Stimulated activated effector memory CD8-positive, alpha-beta T cell treated with anti-CD3 and anti-CD28 coated beads, Interleukin-12 subunit alpha, Interleukin-12 subunit beta, amount 100 ng/mL, for 72 hours (primary cell): ENCODE measurements at regions not wholly inside any gene's neighbourhood (a gene's known extent, or its start where the extent isn't known, plus 50 kb on each side); places are given as distances from the start of the nearest gene placed in this dataset.

ENCODE experiments used
- ATAC-seq: fragments of 150-1000 bp; cut with Tn5 transposase; 2 replicates; pipeline ENCODE4 v1.10.0; 2021
- DNase-seq, 2 donors: peaks; one replicate each; pipeline ENCODE4 v3.0.0; 2021 to 2022; ENCODE audit warnings: low spot score in 2 of 2
- H3K27ac Mint-ChIP-seq: one replicate; pipeline ENCODE4 v1.8.0; 2022; ENCODE audit warnings: mild to moderate bottlenecking, mixed read lengths
- H3K36me3 Mint-ChIP-seq: one replicate; pipeline ENCODE4 v1.8.0; 2022; ENCODE audit warnings: mild to moderate bottlenecking, mixed read lengths
- H3K4me1 Mint-ChIP-seq: one replicate; pipeline ENCODE4 v1.8.0; 2022; ENCODE audit warnings: mixed read lengths
- H3K4me3 Mint-ChIP-seq: one replicate; pipeline ENCODE4 v1.8.0; 2022; ENCODE audit warnings: mild to moderate bottlenecking, mixed read lengths
- H3K9me3 Mint-ChIP-seq: one replicate; pipeline ENCODE4 v1.8.0; 2022; ENCODE audit warnings: mixed read lengths

DNA sequence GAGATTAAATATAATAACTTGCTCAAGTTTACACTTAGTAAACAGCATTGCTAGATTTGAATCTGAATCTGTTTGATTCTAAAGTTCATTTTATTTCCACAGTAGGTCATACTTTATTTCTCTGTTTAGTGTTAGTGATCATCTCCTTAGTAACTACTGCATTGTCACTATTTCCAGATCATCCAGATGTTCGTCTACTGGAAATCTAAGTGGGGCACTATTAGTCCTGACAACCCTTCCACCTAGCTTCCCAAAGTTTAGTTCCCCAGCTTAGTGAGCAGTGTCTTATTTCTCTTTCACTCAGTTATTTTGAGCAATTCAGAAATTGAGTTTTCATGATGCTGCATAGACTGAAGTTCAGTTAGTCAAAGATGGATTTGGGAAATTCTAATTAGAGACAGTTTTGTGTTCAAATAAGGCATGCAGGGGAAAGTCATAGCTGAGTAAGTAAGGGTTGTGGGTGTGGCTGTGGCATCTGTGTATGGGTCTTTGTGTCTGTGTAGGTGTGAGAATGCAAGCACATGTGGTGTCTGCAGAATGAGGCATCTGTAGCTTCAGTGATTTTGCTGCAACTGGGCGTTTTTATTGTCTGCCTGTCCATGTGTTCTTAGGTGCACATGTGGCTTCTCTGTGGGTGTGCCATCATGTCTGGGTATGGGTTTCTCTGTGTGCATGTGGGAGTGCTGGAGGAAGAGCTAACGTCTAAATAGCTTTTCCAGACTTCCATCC is 107.3 kb downstream of the NTMT2 start:
- no peaks in the 10 kb centered on the region for H3K9me3 Mint-ChIP-seq
- H3K27ac Mint-ChIP-seq: no peak overlapping the region
- H3K36me3 Mint-ChIP-seq: no peaks in the 10 kb centered on the region
- peak; percentile 71 for ATAC-seq
- H3K4me1 Mint-ChIP-seq: peaks cover 7% of the 10 kb centered on the region
- no peak overlapping the region for H3K4me3 Mint-ChIP-seq
- no peak for DNase-seq

- Mint-ChIP-seq H3K4me1 (no peaks in the 10 kb centered on the region), H3K4me3 (no peak overlapping the region), H3K27ac (no peak overlapping the region), H3K36me3 (no peaks in the 10 kb centered on the region), H3K9me3 (no peaks in the 10 kb centered on the region)
- DNase-seq (no peak), ATAC-seq (no peak)
Observed at GRCh38 chr1:170254371-170254770, 108.6 kb downstream of the NTMT2 start.

DNA sequence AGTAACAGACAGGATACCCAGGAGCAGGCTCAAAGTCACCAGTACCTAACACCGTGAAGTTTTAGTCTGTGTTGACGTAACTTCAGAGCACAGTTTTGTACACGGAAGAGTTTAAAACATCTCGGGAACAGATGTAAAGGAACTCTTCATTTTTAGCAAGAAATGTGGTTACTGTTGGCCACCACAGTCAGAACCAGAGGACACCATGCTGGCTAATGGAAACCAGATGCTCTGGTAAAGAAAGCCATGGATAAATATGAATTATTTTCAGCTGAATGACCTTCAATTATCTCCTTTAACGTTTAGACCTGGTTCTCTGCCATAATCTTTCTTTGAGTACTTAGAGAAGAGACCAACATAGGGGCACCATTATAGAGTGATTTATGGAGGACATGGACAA is 115.9 kb downstream of the NTMT2 start:
- no peaks in the 10 kb centered on the region for H3K4me1 Mint-ChIP-seq
- H3K4me3 Mint-ChIP-seq: no peak overlapping the region
- DNase-seq (no peak), ATAC-seq (no peak)
- H3K9me3 Mint-ChIP-seq: no peaks in the 10 kb centered on the region
- H3K36me3 Mint-ChIP-seq: no peaks in the 10 kb centered on the region
- no peak overlapping the region for H3K27ac Mint-ChIP-seq

GRCh38 chr1:170262276-170262939 is 116.6 kb downstream of the NTMT2 start:
- ATAC-seq: no peak
- no peak for DNase-seq
- Mint-ChIP-seq H3K9me3 (no peaks in the 10 kb centered on the region), H3K4me3 (no peak overlapping the region), H3K27ac (no peak overlapping the region), H3K36me3 (no peaks in the 10 kb centered on the region), H3K4me1 (no peaks in the 10 kb centered on the region)

DNA sequence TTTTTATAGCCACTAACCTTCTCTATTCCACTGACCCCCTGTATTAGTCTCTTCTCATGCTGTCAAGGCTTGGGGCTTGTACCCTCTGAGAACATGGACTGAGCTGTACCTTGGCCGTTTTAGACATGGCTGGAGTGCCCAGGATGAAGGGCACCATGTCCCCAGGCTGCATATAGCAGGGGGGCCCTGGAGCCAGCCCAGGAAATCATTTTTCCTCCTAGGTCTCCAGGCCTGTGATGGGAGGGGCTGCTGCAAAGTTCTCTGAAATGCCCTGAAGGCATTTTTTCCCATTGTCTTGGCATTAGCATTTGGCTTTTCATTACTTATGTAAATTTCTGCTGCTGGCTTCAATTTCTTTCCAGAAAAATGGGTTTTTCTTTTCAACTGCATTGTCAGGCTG is 119.5 kb downstream of the NTMT2 start:
- no peaks in the 10 kb centered on the region for H3K9me3 Mint-ChIP-seq
- no peak for DNase-seq
- no peak overlapping the region for H3K27ac Mint-ChIP-seq
- no peak overlapping the region for H3K4me3 Mint-ChIP-seq
- H3K36me3 Mint-ChIP-seq: no peaks in the 10 kb centered on the region
- ATAC-seq: no peak
- H3K4me1 Mint-ChIP-seq: no peaks in the 10 kb centered on the region

GRCh38 chr1:170267317-170267716 is 121.6 kb downstream of the NTMT2 start:
- DNase-seq (no peak), ATAC-seq (no peak)
- H3K4me1 Mint-ChIP-seq: no peaks in the 10 kb centered on the region
- no peak overlapping the region for H3K27ac Mint-ChIP-seq
- no peak overlapping the region for H3K4me3 Mint-ChIP-seq
- H3K36me3 Mint-ChIP-seq: no peaks in the 10 kb centered on the region
- H3K9me3 Mint-ChIP-seq: no peaks in the 10 kb centered on the region

DNA sequence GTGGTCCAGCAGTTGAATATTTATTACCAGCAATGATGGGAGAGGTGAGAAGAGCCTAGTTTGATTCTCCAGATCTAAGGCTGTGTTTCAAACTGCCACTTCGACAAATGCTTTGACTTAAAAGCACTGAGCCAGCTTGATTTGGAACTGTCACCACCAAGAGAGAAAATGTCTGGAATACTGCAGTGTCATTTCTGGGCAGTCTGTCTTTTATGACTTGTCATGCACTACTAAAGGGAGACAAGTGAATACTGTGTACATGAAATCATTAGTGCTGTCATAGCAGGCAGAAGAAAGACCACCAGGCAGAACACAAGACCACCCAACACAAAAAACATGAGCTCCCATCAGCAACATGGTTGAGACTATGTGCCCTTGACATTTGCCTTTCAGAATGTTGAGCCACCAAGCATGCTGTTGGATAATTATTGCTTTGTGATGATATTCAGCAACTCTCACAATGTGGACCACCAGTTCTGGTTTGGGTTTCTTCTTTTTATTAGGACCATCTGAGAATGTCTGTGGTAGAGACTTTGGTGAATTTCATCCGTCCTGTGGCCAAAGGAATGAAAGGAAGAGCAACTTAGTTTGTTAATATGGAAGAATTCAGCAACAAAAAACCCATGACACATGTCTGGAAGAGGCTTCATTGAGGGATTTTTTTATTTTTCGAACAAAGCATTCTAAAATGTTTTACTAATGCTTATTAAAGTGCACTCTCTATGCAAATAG is 125.8 kb downstream of the NTMT2 start:
- Mint-ChIP-seq H3K27ac (no peak overlapping the region), H3K36me3 (no peaks in the 10 kb centered on the region), H3K4me3 (no peak overlapping the region), H3K4me1 (no peaks in the 10 kb centered on the region), H3K9me3 (no peaks in the 10 kb centered on the region)
- ATAC-seq (no peak), DNase-seq (no peak)

GRCh38 chr1:170273291-170274130 is 127.8 kb downstream of the NTMT2 start:
- ATAC-seq (no peak), DNase-seq (no peak)
- no peaks in the 10 kb centered on the region for H3K9me3 Mint-ChIP-seq
- no peak overlapping the region for H3K4me3 Mint-ChIP-seq
- no peak overlapping the region for H3K27ac Mint-ChIP-seq
- H3K4me1 Mint-ChIP-seq: no peaks in the 10 kb centered on the region
- no peaks in the 10 kb centered on the region for H3K36me3 Mint-ChIP-seq

GRCh38 chr1:170274131-170274501 is 128.4 kb downstream of the NTMT2 start:
- peaks cover 2% of the 10 kb centered on the region for H3K9me3 Mint-ChIP-seq
- DNase-seq: no peak
- ATAC-seq: no peak
- H3K27ac Mint-ChIP-seq: no peak overlapping the region
- H3K36me3 Mint-ChIP-seq: no peaks in the 10 kb centered on the region
- no peak overlapping the region for H3K4me3 Mint-ChIP-seq
- H3K4me1 Mint-ChIP-seq: no peaks in the 10 kb centered on the region

DNA sequence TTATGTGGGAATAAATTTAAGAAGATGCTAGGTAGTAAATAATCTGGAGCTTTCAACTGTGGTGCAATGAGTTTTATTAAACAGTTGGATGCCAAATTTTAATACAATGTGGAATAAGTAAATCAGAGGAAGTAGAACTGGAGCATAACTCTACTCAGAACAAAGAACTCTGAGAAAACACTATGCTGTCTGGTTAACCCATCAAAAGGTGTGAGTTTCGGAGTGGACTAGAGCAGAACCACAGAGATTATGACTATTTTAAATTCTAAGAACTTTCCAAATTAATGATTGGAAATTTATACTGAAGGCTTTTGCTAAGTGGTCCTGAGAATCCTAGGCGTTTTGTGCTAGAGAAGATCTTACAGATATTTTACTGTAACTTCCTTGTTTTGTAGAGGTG is 132.2 kb downstream of the NTMT2 start:
- no peak for ATAC-seq
- no peak for DNase-seq
- no peaks in the 10 kb centered on the region for H3K36me3 Mint-ChIP-seq
- H3K27ac Mint-ChIP-seq: no peak overlapping the region
- H3K4me1 Mint-ChIP-seq: no peaks in the 10 kb centered on the region
- H3K9me3 Mint-ChIP-seq: peaks cover 2% of the 10 kb centered on the region
- H3K4me3 Mint-ChIP-seq: no peak overlapping the region

- ATAC-seq (no peak), DNase-seq (no peak)
- Mint-ChIP-seq H3K27ac (no peak overlapping the region), H3K36me3 (no peaks in the 10 kb centered on the region), H3K4me1 (no peaks in the 10 kb centered on the region), H3K4me3 (no peak overlapping the region), H3K9me3 (peaks cover under 1% of the 10 kb centered on the region)
Observed at GRCh38 chr1:170284016-170284415, 138.3 kb downstream of the NTMT2 start.

DNA sequence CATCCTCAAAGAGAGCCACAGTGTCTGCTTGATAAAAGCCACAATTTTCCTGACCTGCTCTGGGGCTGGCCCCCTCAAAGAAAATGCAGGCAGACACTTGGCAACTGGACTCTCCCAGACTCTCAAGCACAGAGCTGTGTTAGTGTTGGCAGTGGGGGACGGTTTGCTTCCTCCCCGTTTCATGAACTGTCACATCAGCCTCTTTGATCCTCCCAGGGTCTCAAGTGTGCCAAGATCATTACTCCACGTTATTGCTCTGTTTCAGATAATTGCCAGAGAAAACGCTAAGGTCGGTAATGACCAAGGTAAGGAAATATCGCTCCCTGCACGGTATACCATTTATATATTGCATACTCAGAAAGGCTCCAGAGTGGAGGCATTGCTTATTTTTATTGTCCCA is 138.8 kb downstream of the NTMT2 start:
- ATAC-seq (no peak), DNase-seq (no peak)
- no peak overlapping the region for H3K27ac Mint-ChIP-seq
- H3K4me1 Mint-ChIP-seq: no peaks in the 10 kb centered on the region
- H3K4me3 Mint-ChIP-seq: no peak overlapping the region
- H3K9me3 Mint-ChIP-seq: no peaks in the 10 kb centered on the region
- H3K36me3 Mint-ChIP-seq: no peaks in the 10 kb centered on the region

GRCh38 chr1:170284951-170285350 is 139.2 kb downstream of the NTMT2 start:
- H3K4me1 Mint-ChIP-seq: no peaks in the 10 kb centered on the region
- H3K9me3 Mint-ChIP-seq: no peaks in the 10 kb centered on the region
- no peaks in the 10 kb centered on the region for H3K36me3 Mint-ChIP-seq
- H3K27ac Mint-ChIP-seq: no peak overlapping the region
- no peak for DNase-seq
- H3K4me3 Mint-ChIP-seq: no peak overlapping the region
- no peak for ATAC-seq

DNA sequence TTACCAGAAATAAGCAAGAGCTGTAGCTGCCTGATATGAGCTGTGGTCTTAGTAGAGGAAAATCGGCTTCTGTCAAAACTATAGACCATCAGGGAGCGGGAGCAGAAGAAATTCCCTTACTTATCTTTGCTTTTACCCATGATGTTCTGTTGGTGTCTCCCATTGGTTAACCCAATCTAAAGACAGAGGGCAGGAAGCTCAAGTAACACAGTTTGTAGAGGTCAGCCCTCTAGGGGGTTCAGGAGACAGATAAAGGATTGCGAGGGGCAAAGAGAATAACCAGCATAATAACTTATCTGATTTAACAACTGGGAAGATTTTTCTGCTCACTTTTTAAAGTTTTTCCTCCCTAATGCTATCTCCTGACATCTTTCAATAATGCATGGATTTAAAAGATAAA is 142.4 kb downstream of the NTMT2 start:
- Mint-ChIP-seq H3K4me3 (no peak overlapping the region), H3K36me3 (no peaks in the 10 kb centered on the region), H3K27ac (no peak overlapping the region), H3K9me3 (no peaks in the 10 kb centered on the region), H3K4me1 (no peaks in the 10 kb centered on the region)
- DNase-seq: no peak
- ATAC-seq: no peak

- Mint-ChIP-seq H3K9me3 (no peaks in the 10 kb centered on the region), H3K27ac (no peak overlapping the region), H3K4me1 (no peaks in the 10 kb centered on the region), H3K4me3 (no peak overlapping the region), H3K36me3 (no peaks in the 10 kb centered on the region)
- ATAC-seq (no peak), DNase-seq (no peak)
Observed at GRCh38 chr1:170290276-170290675, 144.5 kb downstream of the NTMT2 start.
